HepG2 (cell line): ENCODE measurements at regions not wholly inside any gene's neighbourhood (a gene's known extent, or its start where the extent isn't known, plus 50 kb on each side); places are given as distances from the start of the nearest gene placed in this dataset.
A peak's percentile ranks its signal among the peaks of the same experiment; 100 is the strongest.

ENCODE experiments used
- AKNA ChIP-seq: sonication (generic); formaldehyde crosslinking; IDR thresholded peaks from 2 replicates; pipeline ENCODE4 v1.4.0; 2020; ENCODE audit warnings: missing genetic modification reagents, borderline replicate concordance
- ATM ChIP-seq: fragments of 450-650 bp; IDR thresholded peaks from 2 replicates; pipeline ENCODE4 v1.7.1; 2017; ENCODE audit warnings: mild to moderate bottlenecking, borderline replicate concordance
- BHLHE40 ChIP-seq: IDR thresholded peaks from 2 replicates; pipeline ENCODE4 v1.6.1; 2011; ENCODE audit warnings: low read length, improper control_type of control experiment
- CENPT ChIP-seq: sonication (generic); formaldehyde crosslinking; IDR thresholded peaks from 2 replicates; pipeline ENCODE4 v1.8.0; 2022; ENCODE audit warnings: low read depth, mild to moderate bottlenecking, moderate library complexity, missing genetic modification reagents
- FOSL1 ChIP-seq: sonication (generic); formaldehyde crosslinking; IDR thresholded peaks from 2 replicates; pipeline ENCODE4 v1.9.0; 2021; ENCODE audit warnings: missing genetic modification reagents, borderline replicate concordance
- GTF2F1 ChIP-seq: fragments of 150-350 bp; IDR thresholded peaks from 2 replicates; pipeline ENCODE4 v1.6.1; 2014; ENCODE audit warnings: low read length
- KAT7 ChIP-seq: IDR thresholded peaks from 2 replicates; pipeline ENCODE4 v1.6.1; 2018; ENCODE audit warnings: borderline replicate concordance, missing compliant biosample characterization
- MEF2D ChIP-seq: sonication (generic); formaldehyde crosslinking; IDR thresholded peaks from 2 replicates; pipeline ENCODE4 v1.5.1; 2020; ENCODE audit warnings: mild to moderate bottlenecking, missing genetic modification reagents
- RBAK ChIP-seq: sonication (generic); formaldehyde crosslinking; IDR thresholded peaks from 2 replicates; pipeline ENCODE4 v1.5.1; 2020; ENCODE audit warnings: mild to moderate bottlenecking, missing genetic modification reagents
- RERE ChIP-seq: IDR thresholded peaks from 2 replicates; pipeline ENCODE4 v1.6.1; 2016; ENCODE audit warnings: low read depth, missing genetic modification reagents, missing compliant biosample characterization
- SIN3B ChIP-seq: fragments of 150-350 bp; IDR thresholded peaks from 2 replicates; pipeline ENCODE4 v1.6.1; 2014; ENCODE audit warnings: low read length
- TSC22D2 ChIP-seq: sonication (generic); formaldehyde crosslinking; IDR thresholded peaks from 2 replicates; pipeline ENCODE4 v1.5.1; 2020; ENCODE audit warnings: missing genetic modification reagents, mild to moderate bottlenecking, borderline replicate concordance
- ZBTB14 ChIP-seq: sonication (generic); formaldehyde crosslinking; IDR thresholded peaks from 2 replicates; pipeline ENCODE4 v1.4.0; 2020; ENCODE audit warnings: missing genetic modification reagents
- ZMAT3 ChIP-seq: sonication (generic); formaldehyde crosslinking; conservative IDR thresholded peaks from 2 replicates; pipeline ENCODE4 v1.7.0; 2021; ENCODE audit warnings: missing genetic modification reagents
- ZNF225 ChIP-seq: sonication (generic); formaldehyde crosslinking; IDR thresholded peaks from 2 replicates; pipeline ENCODE4 v1.4.0; 2020; ENCODE audit warnings: mild to moderate bottlenecking, missing genetic modification reagents
- ZNF253 ChIP-seq: sonication (generic); formaldehyde crosslinking; IDR thresholded peaks from 2 replicates; pipeline ENCODE4 v1.8.0; 2022; ENCODE audit warnings: mild to moderate bottlenecking, missing genetic modification reagents, borderline replicate concordance
- ZNF264 ChIP-seq: sonication (generic); formaldehyde crosslinking; IDR thresholded peaks from 2 replicates; pipeline ENCODE4 v1.4.0; 2020; ENCODE audit warnings: missing genetic modification reagents
- ZNF549 ChIP-seq: sonication (generic); formaldehyde crosslinking; IDR thresholded peaks from 2 replicates; pipeline ENCODE4 v1.5.0; 2020; ENCODE audit warnings: missing genetic modification reagents
- ZNF589 ChIP-seq: sonication (generic); formaldehyde crosslinking; conservative IDR thresholded peaks from 2 replicates; pipeline ENCODE4 v1.8.0; 2022; ENCODE audit warnings: mild to moderate bottlenecking, moderate library complexity, missing genetic modification reagents
- ZSCAN30 ChIP-seq: sonication (generic); formaldehyde crosslinking; IDR thresholded peaks from 2 replicates; pipeline ENCODE4 v1.5.0; 2020; ENCODE audit warnings: mild to moderate bottlenecking, missing genetic modification reagents

GRCh38 chr3:110397115-110397514, 674.5 kb upstream of the NECTIN3 start (continued):
- TF ChIP-seq ZBTB14 (no peak), ZNF549 (no peak), ZNF264 (CRISPR knock-in tag) (peak; percentile 33; the same call in 1 of the 2 replicates), KAT7 (CRISPR knock-in tag) (no peak), MEF2D (peak; percentile 83), ZNF589 (CRISPR knock-in tag) (no peak), ZNF225 (no peak), ATM (no peak), AKNA (CRISPR knock-in tag) (no peak), BHLHE40 (no peak), ZMAT3 (no peak), ZSCAN30 (CRISPR knock-in tag) (0 out of 2 replicates have a peak, but pooled peaks have one; percentile 43), SIN3B (no peak), RERE (CRISPR knock-in tag) (peak; percentile 66; the same call in 1 of the 2 replicates), GTF2F1 (no peak), CENPT (CRISPR knock-in tag) (no peak), TSC22D2 (CRISPR knock-in tag) (no peak), FOSL1 (CRISPR knock-in tag) (no peak), RBAK (no peak), ZNF253 (CRISPR knock-in tag) (no peak)
